H1 (cell line): ENCODE measurements at regions not wholly inside any gene's neighbourhood (a gene's known extent, or its start where the extent isn't known, plus 50 kb on each side); places are given as distances from the start of the nearest gene placed in this dataset.

Source experiments
- CTCF ChIA-PET: fragments of 300-600 bp; sonication (Branson Sonifier 250); formaldehyde crosslinking; loops from one replicate; lab custom pipeline; 2021; ENCODE audit not compliant: partially characterized antibody; lab: Charles Lee
- POLR2A ChIA-PET: fragments of 300-600 bp; sonication (Branson Sonifier 250); formaldehyde crosslinking; loops from one replicate; lab custom pipeline; 2021; ENCODE audit warnings: inconsistent platforms; ENCODE audit not compliant: partially characterized antibody; lab: Charles Lee
- DNase-seq, 2 experiments: peaks; one replicate each; pipeline versions ENCODE4 v3.0.0 to v3.0.0-alpha.2; 2010 to 2022; ENCODE audit warnings: low spot score in 2 of 2, low read depth in 1 of 2, mixed read lengths in 1 of 2
- FAIRE-seq: peaks from 2 replicates; lab custom pipeline; 2011; peaks lifted over from hg19 to GRCh38; lab: Jason Lieb, UNC
- H2AFZ ChIP-seq: 2 replicates; pipeline ENCODE4 v1.8.1; 2012; ENCODE audit warnings: low read length, inconsistent platforms
- H2AK5ac ChIP-seq: 2 replicates; pipeline ENCODE4 v1.6.1; 2013; ENCODE audit warnings: low read depth, low read length
- H2BK120ac ChIP-seq: replicated peaks from 2 replicates; pipeline ENCODE3; 2013; ENCODE audit warnings: low read depth, low read length, inconsistent platforms
- H2BK12ac ChIP-seq: 2 replicates; pipeline ENCODE4 v1.6.1; 2013; ENCODE audit warnings: low read depth, low read length
- H2BK15ac ChIP-seq: 2 replicates; pipeline ENCODE4 v1.6.1; 2013; ENCODE audit warnings: low read length
- H2BK20ac ChIP-seq: 2 replicates; pipeline ENCODE4 v1.6.1; 2013; ENCODE audit warnings: low read length
- H2BK5ac ChIP-seq: 2 replicates; pipeline ENCODE4 v1.6.1; 2013; ENCODE audit warnings: low read depth, low read length
- H3K14ac ChIP-seq: 2 replicates; pipeline ENCODE4 v1.6.1; 2013; ENCODE audit warnings: inconsistent platforms; ENCODE audit not compliant: insufficient read length
- H3K18ac ChIP-seq: 2 replicates; pipeline ENCODE4 v1.6.1; 2013; ENCODE audit warnings: low read length; ENCODE audit errors: extremely low read depth
- H3K23ac ChIP-seq: 2 replicates; pipeline ENCODE4 v1.6.1; 2013; ENCODE audit warnings: inconsistent platforms; ENCODE audit not compliant: insufficient read length
- H3K23me2 ChIP-seq: 2 replicates; pipeline ENCODE4 v1.6.1; 2013; ENCODE audit warnings: low read depth, low read length
- H3K27ac ChIP-seq: 2 replicates; pipeline ENCODE4 v1.6.1; 2011; ENCODE audit warnings: low read depth, low read length, inconsistent platforms
- H3K27me3 ChIP-seq, 4 experiments: replicated peaks in 1 of 4; 1 replicate in 1 of 4; 2 replicates in 3 of 4; pipeline versions ENCODE4 v1.6.1 to v1.8.1; 2011 to 2013; ENCODE audit warnings: low read length in 3 of 4, mild to moderate bottlenecking in 3 of 4, inconsistent platforms in 2 of 4, mixed read lengths in 2 of 4, moderate library complexity in 1 of 4; ENCODE audit not compliant: control insufficient read depth in 3 of 4, insufficient read depth in 3 of 4; ENCODE audit errors: extremely low read depth in 1 of 4
- H3K36me3 ChIP-seq, 4 experiments: 2 replicates each; pipeline versions ENCODE4 v1.6.1 to v1.8.1; 2011 to 2013; ENCODE audit warnings: mild to moderate bottlenecking in 4 of 4, low read length in 3 of 4, moderate library complexity in 2 of 4, control low read depth in 1 of 4, inconsistent platforms in 1 of 4; ENCODE audit not compliant: insufficient read depth in 4 of 4, control insufficient read depth in 2 of 4
- H3K4ac ChIP-seq: replicated peaks from 2 replicates; pipeline ENCODE3; 2013; ENCODE audit warnings: low read length, low read depth, mixed read lengths, inconsistent platforms; ENCODE audit not compliant: insufficient read length
- H3K4me1 ChIP-seq, 4 experiments: replicated peaks in 1 of 4; 1 replicate in 1 of 4; 2 replicates in 3 of 4; pipeline versions ENCODE4 v1.6.1 to v1.8.1; 2011 to 2013; ENCODE audit warnings: low read length in 3 of 4, inconsistent platforms in 2 of 4, mixed read lengths in 1 of 4; ENCODE audit not compliant: insufficient read depth in 4 of 4, control insufficient read depth in 3 of 4
- H3K4me2 ChIP-seq, 2 experiments: 2 replicates each; pipeline versions ENCODE4 v1.6.1 to v1.8.1; 2011 to 2013; ENCODE audit warnings: low read depth in 2 of 2, low read length in 2 of 2, control low read depth in 1 of 2, inconsistent platforms in 1 of 2, mild to moderate bottlenecking in 1 of 2; ENCODE audit not compliant: insufficient read depth in 1 of 2
- H3K4me3 ChIP-seq, 4 experiments: fragments of 200-600, 300-600 bp in 1 of 4; sonication (generic), shearing (Covaris generic), sonication (Bioruptor Twin) in 1 of 4; 2 replicates each; pipeline versions ENCODE4 v1.5.1 to v1.8.1; 2011 to 2016; ENCODE audit warnings: low read length in 4 of 4, low read depth in 3 of 4, control low read depth in 2 of 4, inconsistent platforms in 2 of 4, mild to moderate bottlenecking in 2 of 4, mixed read lengths in 1 of 4, moderate library complexity in 1 of 4; ENCODE audit not compliant: insufficient read depth in 2 of 4; ENCODE audit errors: extremely low read depth in 1 of 4
- H3K56ac ChIP-seq: replicated peaks from 2 replicates; pipeline ENCODE3; 2013; ENCODE audit warnings: low read depth, mild to moderate bottlenecking, mixed read lengths, low read length, inconsistent platforms; ENCODE audit not compliant: insufficient read length
- H3K79me1 ChIP-seq: 2 replicates; pipeline ENCODE4 v1.6.1; 2013; ENCODE audit warnings: low read depth, low read length, control low read depth
- H3K79me2 ChIP-seq, 2 experiments: 2 replicates each; pipeline versions ENCODE4 v1.6.1 to v1.8.1; 2012 to 2013; ENCODE audit warnings: low read length in 2 of 2, mild to moderate bottlenecking in 2 of 2, inconsistent platforms in 1 of 2; ENCODE audit not compliant: insufficient read depth in 2 of 2, control insufficient read depth in 1 of 2
- H3K9ac ChIP-seq, 4 experiments: replicated peaks in 1 of 4; 1 replicate in 1 of 4; 2 replicates in 3 of 4; pipeline versions ENCODE4 v1.6.1 to v1.8.1; 2011 to 2013; ENCODE audit warnings: low read depth in 3 of 4, low read length in 3 of 4, control low read depth in 2 of 4, mild to moderate bottlenecking in 2 of 4, moderate library complexity in 2 of 4, inconsistent platforms in 1 of 4; ENCODE audit errors: extremely low read depth in 1 of 4
- H3K9me3 ChIP-seq, 2 experiments: 2 replicates each; pipeline versions ENCODE4 v1.6.1 to v1.8.1; 2012 to 2013; ENCODE audit warnings: mild to moderate bottlenecking in 2 of 2, moderate library complexity in 2 of 2, control low read depth in 1 of 2, inconsistent platforms in 1 of 2, low read depth in 1 of 2, low read length in 1 of 2, mixed read lengths in 1 of 2; ENCODE audit not compliant: insufficient read depth in 2 of 2
- H4K20me1 ChIP-seq, 2 experiments: replicated peaks in 1 of 2; 2 replicates each; pipeline versions ENCODE3 to v1.8.1; 2011 to 2013; ENCODE audit warnings: inconsistent platforms in 2 of 2, low read length in 2 of 2, mild to moderate bottlenecking in 1 of 2; ENCODE audit not compliant: insufficient read depth in 2 of 2, control insufficient read depth in 1 of 2
- H4K5ac ChIP-seq: 2 replicates; pipeline ENCODE4 v1.6.1; 2013; ENCODE audit warnings: low read length, low read depth, mixed read lengths, inconsistent platforms; ENCODE audit not compliant: insufficient read length
- H4K8ac ChIP-seq: 2 replicates; pipeline ENCODE4 v1.8.0; 2013; ENCODE audit warnings: mild to moderate bottlenecking, moderate library complexity, low read length, inconsistent platforms; ENCODE audit not compliant: insufficient read depth; ENCODE audit errors: extremely low read depth
- H4K91ac ChIP-seq: replicated peaks from 2 replicates; pipeline ENCODE3; 2013; ENCODE audit warnings: low read length, mixed read lengths, inconsistent platforms; ENCODE audit not compliant: insufficient read length
- EZH2 ChIP-seq: fragments of 200-600 bp; sonication (generic); IDR thresholded peaks from 2 replicates; pipeline ENCODE4 v1.7.1; 2012; ENCODE audit warnings: low read depth, mild to moderate bottlenecking, moderate library complexity, low read length, inconsistent platforms; ENCODE audit not compliant: severe bottlenecking
- KDM4A ChIP-seq: IDR thresholded peaks from one replicate; pipeline ENCODE4 v1.7.1; 2012; ENCODE audit warnings: low read depth, mild to moderate bottlenecking, moderate library complexity, low read length, inconsistent platforms; ENCODE audit not compliant: severe bottlenecking
- NANOG ChIP-seq: IDR thresholded peaks from 2 replicates; pipeline ENCODE4 v1.6.1; 2011; ENCODE audit warnings: low read length, low read depth, mild to moderate bottlenecking, inconsistent platforms; ENCODE audit not compliant: insufficient read depth, poor library complexity, severe bottlenecking
- SAP30 ChIP-seq: fragments of 300-600 bp; sonication (generic); IDR thresholded peaks from 2 replicates; pipeline ENCODE4 v1.7.1; 2012; ENCODE audit warnings: low read length, moderate library complexity, mild to moderate bottlenecking, inconsistent platforms; ENCODE audit not compliant: insufficient read depth, insufficient replicate concordance
- SIN3A ChIP-seq, 2 experiments: IDR thresholded peaks in 1 of 2; conservative IDR thresholded peaks in 1 of 2; 2 replicates each; pipeline ENCODE4 v1.6.1; 2011 to 2012; ENCODE audit warnings: low read length in 2 of 2, improper control_type of control experiment in 1 of 2, low read depth in 1 of 2, mild to moderate bottlenecking in 1 of 2
- TAF1 ChIP-seq: IDR thresholded peaks from 2 replicates; pipeline ENCODE4 v1.6.1; 2011; ENCODE audit warnings: mild to moderate bottlenecking, low read depth, low read length
- TCF12 ChIP-seq: IDR thresholded peaks from 2 replicates; pipeline ENCODE4 v1.6.1; 2011; ENCODE audit warnings: low read depth, mild to moderate bottlenecking, low read length
- USF2 ChIP-seq: IDR thresholded peaks from 2 replicates; pipeline ENCODE4 v1.6.1; 2011; ENCODE audit warnings: low read length, improper control_type of control experiment
- WGBS, 2 experiments: shearing (Covaris generic) in 1 of 2; methylation state at CpG; one replicate each; pipeline versions ENCODE4 v1.1.6 to v1.1.7; 2013 to 2015; ENCODE audit warnings: low lambda C conversion rate in 2 of 2, mixed read lengths in 2 of 2, inconsistent platforms in 1 of 2, low coverage in 1 of 2, missing lambda C conversion rate in 1 of 2; ENCODE audit not compliant: insufficient replicate concordance in 2 of 2, insufficient coverage in 1 of 2, insufficient read length in 1 of 2; ENCODE audit errors: extremely low coverage in 1 of 2, missing lambda C conversion rate in 1 of 2; 5-methylcytosine and 5-hydroxymethylcytosine counted together

GRCh38 chr2:213219816-213220215 is 64.4 kb upstream of the SPAG16 start:
- Histone ChIP-seq H2BK5ac (no peak overlapping the region), H4K91ac (no peak overlapping the region)
- 90% methylated on average over 1 of the region's 1 CpG; no CpG with 5 or more reads in 1 of the 2 experiments for WGBS, 2 experiments

More at GRCh38 chr2:213219816-213220215, 64.4 kb upstream of the SPAG16 start:
- H3K18ac ChIP-seq, result no peak overlapping the region
- no peak overlapping the region for H3K9ac ChIP-seq
- no peak overlapping the region for H3K56ac ChIP-seq
- CTCF ChIA-PET, result interaction anchor here (1.0 to 2.3 kb wide), 5 partner anchors 14 to 1368 kb away, joined by 3 to 5 read pairs (median 5); no protein-coding TSS in a partner anchor
- no peak overlapping the region for H2BK12ac ChIP-seq
- H3K79me2 ChIP-seq, result no peaks in the 10 kb centered on the region
- H2BK15ac ChIP-seq, result no peak overlapping the region
- no peaks in the 10 kb centered on the region for H4K20me1 ChIP-seq
- H3K4ac ChIP-seq, result no peak overlapping the region
- POLR2A ChIA-PET, result no interaction called here
- no peak overlapping the region for H3K4me2 ChIP-seq
- H3K14ac ChIP-seq, result no peak overlapping the region
- H3K27ac ChIP-seq, result no peak overlapping the region
- no peak overlapping the region for H2BK120ac ChIP-seq
- H3K23me2 ChIP-seq, result no peaks in the 10 kb centered on the region
- no peaks in the 10 kb centered on the region for H3K79me1 ChIP-seq
- no peak overlapping the region for H2AFZ ChIP-seq
- H3K27me3 ChIP-seq, result no peaks in the 10 kb centered on the region
- no peaks in the 10 kb centered on the region; a peak in 1 of 7 replicates for H3K4me1 ChIP-seq
- H2BK20ac ChIP-seq, result no peak overlapping the region
- no peaks in the 10 kb centered on the region for H3K36me3 ChIP-seq
- DNase-seq, result no peak
- H2AK5ac ChIP-seq, result no peak overlapping the region
- H3K4me3 ChIP-seq, result no peak overlapping the region
- H4K5ac ChIP-seq, result no peak overlapping the region
- no peaks in the 10 kb centered on the region for H3K9me3 ChIP-seq
- FAIRE-seq, result no peak
- no peak overlapping the region for H3K23ac ChIP-seq
- TF ChIP-seq EZH2 (no peak), SIN3A (conservative IDR thresholded peaks at IDR 0.05 in 1 of 2, IDR thresholded peaks at IDR 0.05 in 1 of 2; ENCODE audit: low read depth in 1 of 2, low read length in 2 of 2) (no peak), TAF1 (no peak), SAP30 (no peak), NANOG (no peak), KDM4A (no peak), USF2 (no peak), TCF12 (no peak)
- TF ChIP-seq, all 59 proteins: peak for 0
- no peak overlapping the region for H4K8ac ChIP-seq
